ENCODE measurements at regions not wholly inside any gene's neighbourhood (a gene's known extent, or its start where the extent isn't known, plus 50 kb on each side); places are given as distances from the start of the nearest gene placed in this dataset.

- TF ChIP-seq REST (IDR thresholded peaks at IDR 0.05; ENCODE audit: low read depth) (no peak), SRF (IDR thresholded peaks at IDR 0.05; ENCODE audit: low read depth) (no peak), POLR2AphosphoS5 (IDR thresholded peaks at IDR 0.05; ENCODE audit: low read depth, low read length) (no peak), POLR2A (IDR thresholded peaks at IDR 0.05; ENCODE audit: borderline replicate concordance, extremely low read depth, insufficient read depth, insufficient read length) (no peak), CTCF (IDR thresholded peaks at IDR 0.05 in 2 of 3, conservative IDR thresholded peaks at IDR 0.05 in 1 of 3; ENCODE audit: borderline replicate concordance in 1 of 3, insufficient read depth in 1 of 3, low read depth in 2 of 3, low read length in 2 of 3) (no peak), ZBTB33 (IDR thresholded peaks at IDR 0.05; ENCODE audit: extremely low read depth, insufficient replicate concordance, low read length) (no peak), EZH2phosphoT487 (IDR thresholded peaks at IDR 0.05; ENCODE audit: borderline replicate concordance) (no peak), ATF3 (IDR thresholded peaks at IDR 0.05) (no peak)
Observed at GRCh38 chr6:15751721-15752350, 89.0 kb upstream of the DTNBP1 start.
